ENCODE measurements at regions not wholly inside any gene's neighbourhood (a gene's known extent, or its start where the extent isn't known, plus 50 kb on each side); places are given as distances from the start of the nearest gene placed in this dataset.

GRCh38 chr10:8615118-8615517 lies 560.6 kb downstream of the GATA3 start:
- Histone ChIP-seq H3K36me3 (ENCODE audit: control insufficient read depth in 2 of 2, extremely low read depth in 1 of 2, insufficient read depth in 2 of 2, low read length in 2 of 2) (no peaks in the 10 kb centered on the region), H4K20me1 (ENCODE audit: control insufficient read depth, extremely low read depth, insufficient read depth, low read length) (no peaks in the 10 kb centered on the region), H3K4me3 (ENCODE audit: control insufficient read depth in 2 of 3, extremely low read depth in 1 of 3, insufficient read depth in 2 of 3, low read depth in 1 of 3, low read length in 3 of 3) (no peak overlapping the region), H3K27ac (ENCODE audit: control insufficient read depth, insufficient read depth, low read length) (no peak overlapping the region), H3K9me1 (ENCODE audit: control insufficient read depth, extremely low read depth, insufficient read depth, low read length) (no peaks in the 10 kb centered on the region), H2AFZ (ENCODE audit: control insufficient read depth, low read length) (no peak overlapping the region), H3K4me2 (ENCODE audit: control insufficient read depth, extremely low read depth, insufficient read depth, low read depth, low read length) (no peak overlapping the region), H3K4me1 (ENCODE audit: control insufficient read depth, extremely low read depth, insufficient read depth, low read length) (peaks cover 24% of the 10 kb centered on the region), H3K9me3 (ENCODE audit: control insufficient read depth, low read depth, low read length) (no peaks in the 10 kb centered on the region), H3K9ac (ENCODE audit: control insufficient read depth, extremely low read depth, insufficient read depth, low read length) (no peak overlapping the region), H3K79me2 (ENCODE audit: control insufficient read depth, insufficient read depth, low read length) (no peaks in the 10 kb centered on the region), H3K27me3 (ENCODE audit: control insufficient read depth, extremely low read depth, insufficient read depth, low read length) (no peaks in the 10 kb centered on the region)
- FAIRE-seq (no peak), DNase-seq (ENCODE audit: low read depth, low spot score) (no peak)
- TF ChIP-seq CTCF (optimal IDR thresholded peaks at IDR 0.05 in 1 of 3, IDR thresholded peaks at IDR 0.05 in 1 of 3, conservative IDR thresholded peaks at IDR 0.05 in 1 of 3; ENCODE audit: extremely low read depth in 1 of 3, insufficient read depth in 2 of 3, low read length in 3 of 3) (no peak), EZH2 (IDR thresholded peaks at IDR 0.05; ENCODE audit: low read length) (no peak)
- dilution Hi-C loops (cut with MboI; ENCODE audit: extremely low pct_ligation_motif_present, low sequenced_read_pairs), result no loop called here

GRCh38 chr10:8616166-8616565 lies 561.7 kb downstream of the GATA3 start:
- no peak for DNase-seq (ENCODE audit: low read depth, low spot score)
- Histone ChIP-seq H3K27me3 (ENCODE audit: control insufficient read depth, extremely low read depth, insufficient read depth, low read length) (no peaks in the 10 kb centered on the region), H2AFZ (ENCODE audit: control insufficient read depth, low read length) (no peak overlapping the region), H3K9me3 (ENCODE audit: control insufficient read depth, low read depth, low read length) (no peaks in the 10 kb centered on the region), H3K27ac (ENCODE audit: control insufficient read depth, insufficient read depth, low read length) (no peak overlapping the region), H3K9me1 (ENCODE audit: control insufficient read depth, extremely low read depth, insufficient read depth, low read length) (no peaks in the 10 kb centered on the region), H3K9ac (ENCODE audit: control insufficient read depth, extremely low read depth, insufficient read depth, low read length) (no peak overlapping the region), H3K36me3 (ENCODE audit: control insufficient read depth in 2 of 2, extremely low read depth in 1 of 2, insufficient read depth in 2 of 2, low read length in 2 of 2) (no peaks in the 10 kb centered on the region), H3K79me2 (ENCODE audit: control insufficient read depth, insufficient read depth, low read length) (no peaks in the 10 kb centered on the region), H3K4me1 (ENCODE audit: control insufficient read depth, extremely low read depth, insufficient read depth, low read length) (peaks cover 24% of the 10 kb centered on the region), H3K4me2 (ENCODE audit: control insufficient read depth, extremely low read depth, insufficient read depth, low read depth, low read length) (no peak overlapping the region), H4K20me1 (ENCODE audit: control insufficient read depth, extremely low read depth, insufficient read depth, low read length) (no peaks in the 10 kb centered on the region), H3K4me3 (ENCODE audit: control insufficient read depth in 2 of 3, extremely low read depth in 1 of 3, insufficient read depth in 2 of 3, low read depth in 1 of 3, low read length in 3 of 3) (no peak overlapping the region)
- FAIRE-seq, result peak; percentile 39
- dilution Hi-C loops (cut with MboI; ENCODE audit: extremely low pct_ligation_motif_present, low sequenced_read_pairs), result no loop called here
- TF ChIP-seq CTCF (optimal IDR thresholded peaks at IDR 0.05 in 1 of 3, IDR thresholded peaks at IDR 0.05 in 1 of 3, conservative IDR thresholded peaks at IDR 0.05 in 1 of 3; ENCODE audit: extremely low read depth in 1 of 3, insufficient read depth in 2 of 3, low read length in 3 of 3) (no peak), EZH2 (IDR thresholded peaks at IDR 0.05; ENCODE audit: low read length) (no peak)
